B cell (primary cell): ENCODE measurements at regions not wholly inside any gene's neighbourhood (a gene's known extent, or its start where the extent isn't known, plus 50 kb on each side); places are given as distances from the start of the nearest gene placed in this dataset.

Experiments
- ATAC-seq: fragments of 200-7000 bp; cut with Tn5 transposase; one replicate; pipeline ENCODE4 v1.10.0; 2021; ENCODE audit warnings: low read depth, mild to moderate bottlenecking, moderate number of reproducible peaks, moderate library complexity
- CTCF ChIA-PET: fragments of 350-600 bp; sonication (Branson Sonifier 250); formaldehyde crosslinking; loops from one replicate; lab custom pipeline; 2021; ENCODE audit warnings: antibody characterized with exemption, inconsistent platforms; lab: Charles Lee
- POLR2A ChIA-PET: fragments of 350-600 bp; sonication (Branson Sonifier 250); formaldehyde crosslinking; loops from one replicate; lab custom pipeline; 2021; ENCODE audit warnings: antibody characterized with exemption; lab: Charles Lee
- DNase-seq: peaks from one replicate; pipeline ENCODE4 v3.0.0; 2013
- H2AFZ ChIP-seq: 2 replicates; pipeline ENCODE4 v1.6.1; 2012; ENCODE audit warnings: mild to moderate bottlenecking, low read depth, low read length; ENCODE audit not compliant: insufficient read depth, poor library complexity, severe bottlenecking
- H3K27ac ChIP-seq, 2 donors: 1 replicate in 1 of 2; 2 replicates in 1 of 2; pipeline ENCODE4 v1.5.1; 2012 to 2013; ENCODE audit warnings: low read length in 2 of 2, mild to moderate bottlenecking in 2 of 2, moderate library complexity in 1 of 2
- H3K27me3 ChIP-seq, 4 experiments: fragments of 200-600 bp in 1 of 4; sonication (generic) in 1 of 4; replicated peaks in 1 of 4; 1 replicate in 2 of 4; 2 replicates in 2 of 4; pipeline versions ENCODE4 v1.6.1 to v1.7.0; 2013 to 2016; ENCODE audit warnings: low read length in 3 of 4, mild to moderate bottlenecking in 2 of 4, mixed read lengths in 1 of 4, moderate library complexity in 1 of 4; ENCODE audit not compliant: insufficient read depth in 4 of 4, control insufficient read depth in 3 of 4; ENCODE audit errors: control extremely low read depth in 1 of 4
- H3K36me3 ChIP-seq, 2 experiments: replicated peaks in 1 of 2; 1 replicate in 1 of 2; 2 replicates in 1 of 2; pipeline versions ENCODE4 v1.6.1 to v1.7.1; 2013; ENCODE audit warnings: low read length in 1 of 2; ENCODE audit not compliant: insufficient read depth in 2 of 2, control insufficient read depth in 1 of 2; ENCODE audit errors: control extremely low read depth in 1 of 2, extremely low read depth in 1 of 2
- H3K4me1 ChIP-seq, 2 donors: fragments of 200-600 bp in 1 of 2; sonication (generic) in 1 of 2; 1 replicate in 1 of 2; 2 replicates in 1 of 2; pipeline versions ENCODE4 v1.5.1 to v1.6.1; 2013 to 2017; ENCODE audit warnings: low read length in 2 of 2; ENCODE audit not compliant: control insufficient read depth in 2 of 2, insufficient read depth in 2 of 2
- H3K4me2 ChIP-seq: replicated peaks from 2 replicates; pipeline ENCODE3; 2012; ENCODE audit warnings: mild to moderate bottlenecking, low read depth, low read length; ENCODE audit not compliant: poor library complexity, severe bottlenecking
- H3K4me3 ChIP-seq, 5 experiments: fragments of 200-600 bp in 1 of 5; sonication (generic) in 1 of 5; 1 replicate in 3 of 5; 2 replicates in 2 of 5; pipeline versions ENCODE4 v1.5.1 to v1.7.0; 2011 to 2016; ENCODE audit warnings: low read length in 4 of 5, mild to moderate bottlenecking in 4 of 5, low read depth in 2 of 5, control low read depth in 1 of 5, moderate library complexity in 1 of 5; ENCODE audit not compliant: insufficient read depth in 1 of 5; ENCODE audit errors: control extremely low read depth in 1 of 5, extremely low read depth in 1 of 5
- H3K79me2 ChIP-seq: fragments of 200-600 bp; sonication (generic); one replicate; pipeline ENCODE4 v1.6.0; 2016; ENCODE audit warnings: low read length; ENCODE audit not compliant: control insufficient read depth, insufficient read depth
- H3K9ac ChIP-seq: fragments of 200-600 bp; sonication (generic); 2 replicates; pipeline ENCODE4 v1.6.1; 2017; ENCODE audit warnings: mild to moderate bottlenecking, low read length, moderate library complexity
- H3K9me3 ChIP-seq, 3 donors: one replicate each; pipeline versions ENCODE4 v1.6.1 to v1.7.1; 2013; ENCODE audit warnings: low read length in 2 of 3; ENCODE audit not compliant: control insufficient read depth in 2 of 3, insufficient read depth in 1 of 3; ENCODE audit errors: control extremely low read depth in 1 of 3
- H4K20me1 ChIP-seq: 2 replicates; pipeline ENCODE4 v1.6.0; 2012; ENCODE audit warnings: mild to moderate bottlenecking, low read length; ENCODE audit not compliant: insufficient read depth, control insufficient read depth, poor library complexity, severe bottlenecking
- H3K27ac Mint-ChIP-seq: one replicate; pipeline ENCODE4 v1.8.0; 2021; ENCODE audit warnings: mixed read lengths
- H3K27me3 Mint-ChIP-seq: one replicate; pipeline ENCODE4 v1.8.0; 2021; ENCODE audit warnings: mixed read lengths
- H3K4me1 Mint-ChIP-seq: one replicate; pipeline ENCODE4 v1.8.0; 2021; ENCODE audit warnings: mixed read lengths
- H3K4me3 Mint-ChIP-seq: one replicate; pipeline ENCODE4 v1.8.0; 2021; ENCODE audit warnings: mixed read lengths
- H3K9me3 Mint-ChIP-seq: one replicate; pipeline ENCODE4 v1.8.0; 2022; ENCODE audit warnings: mixed read lengths; ENCODE audit not compliant: insufficient read depth
- CTCF ChIP-seq: fragments of 200-600 bp; IDR thresholded peaks from one replicate; pipeline ENCODE4 v1.8.0; 2022; ENCODE audit warnings: antibody characterized with exemption, mild to moderate bottlenecking
- EZH2 ChIP-seq: IDR thresholded peaks from 2 replicates; pipeline ENCODE4 v1.6.1; 2012; ENCODE audit warnings: borderline replicate concordance, low read depth, mild to moderate bottlenecking, moderate library complexity, low read length; ENCODE audit not compliant: insufficient read depth, poor library complexity, severe bottlenecking
- WGBS: methylation state at CpG from one replicate; pipeline ENCODE4 v1.1.5; 2013; ENCODE audit warnings: missing lambda C conversion rate; ENCODE audit not compliant: insufficient coverage; 5-methylcytosine and 5-hydroxymethylcytosine counted together
- intact Hi-C: fragments of 100-400 bp; cut with micrococcal nuclease; formaldehyde crosslinking; loops from one replicate; pipeline ENCODE4 v1.10.0; 2022

GRCh38 chr5:61596265-61596664 lies 264.2 kb downstream of the ZSWIM6 start:
- CTCF ChIA-PET = interaction anchor here (0.9 kb wide), 1 partner anchor 59 kb away, joined by 3 read pairs; no protein-coding TSS in a partner anchor
- no peaks in the 10 kb centered on the region for H3K36me3 ChIP-seq
- no peak overlapping the region for H2AFZ ChIP-seq
- POLR2A ChIA-PET = no interaction called here
- H3K27ac ChIP-seq = no peak overlapping the region
- H3K9ac ChIP-seq = no peak overlapping the region
- TF ChIP-seq EZH2 (no peak), CTCF (no peak)
- no peaks in the 10 kb centered on the region for H3K9me3 ChIP-seq
- no peak overlapping the region for H3K4me3 ChIP-seq
- Mint-ChIP-seq H3K27ac (no peak overlapping the region), H3K9me3 (no peaks in the 10 kb centered on the region), H3K27me3 (peaks cover 20% of the 10 kb centered on the region), H3K4me1 (no peaks in the 10 kb centered on the region), H3K4me3 (no peak overlapping the region)
- DNase-seq = no peak
- ATAC-seq = no peak
- H3K4me1 ChIP-seq = no peaks in the 10 kb centered on the region
- no peaks in the 10 kb centered on the region for H3K79me2 ChIP-seq
- no peaks in the 10 kb centered on the region for H3K27me3 ChIP-seq
- H4K20me1 ChIP-seq = no peaks in the 10 kb centered on the region
- H3K4me2 ChIP-seq = no peak overlapping the region
- intact Hi-C loops = no loop called here
- no CpG with 5 or more reads among the region's 1 CpG for WGBS

- H3K36me3 ChIP-seq = no peaks in the 10 kb centered on the region
- CTCF ChIA-PET = no interaction called here
Measured at GRCh38 chr5:61597684-61598083, 265.6 kb downstream of the ZSWIM6 start.

More at GRCh38 chr5:61597684-61598083, 265.6 kb downstream of the ZSWIM6 start:
- no peak overlapping the region for H3K27ac ChIP-seq
- H3K27me3 ChIP-seq = no peaks in the 10 kb centered on the region
- Mint-ChIP-seq H3K9me3 (no peaks in the 10 kb centered on the region), H3K4me1 (no peaks in the 10 kb centered on the region), H3K27ac (no peak overlapping the region), H3K4me3 (no peak overlapping the region), H3K27me3 (peaks cover 23% of the 10 kb centered on the region)
- no peaks in the 10 kb centered on the region for H3K79me2 ChIP-seq
- H3K9ac ChIP-seq = no peak overlapping the region
- DNase-seq (no peak), ATAC-seq (no peak)
- TF ChIP-seq CTCF = no peak
- no peak for TF ChIP-seq EZH2
- no peaks in the 10 kb centered on the region for H4K20me1 ChIP-seq
- H3K4me3 ChIP-seq = no peak overlapping the region
- no peaks in the 10 kb centered on the region for H3K4me1 ChIP-seq
- intact Hi-C loops = no loop called here
- no peak overlapping the region for H3K4me2 ChIP-seq
- H3K9me3 ChIP-seq = no peaks in the 10 kb centered on the region
- no peak overlapping the region for H2AFZ ChIP-seq
- POLR2A ChIA-PET = no interaction called here
